SU-DHL-6 (cell line): ENCODE measurements at regions not wholly inside any gene's neighbourhood (a gene's known extent, or its start where the extent isn't known, plus 50 kb on each side); places are given as distances from the start of the nearest gene placed in this dataset.

Experiments
- H2AFZ ChIP-seq: fragments of 200-600 bp; sonication (generic); 2 replicates; pipeline ENCODE4 v1.6.1; 2014; ENCODE audit warnings: low read depth, mild to moderate bottlenecking, moderate library complexity, mixed read lengths, antibody characterized with exemption, low read length; ENCODE audit not compliant: severe bottlenecking
- H3F3A ChIP-seq: fragments of 200-600 bp; shearing (Covaris generic); 2 replicates; pipeline ENCODE4 v1.6.0; 2016; ENCODE audit warnings: antibody characterized with exemption, mild to moderate bottlenecking; ENCODE audit not compliant: insufficient read depth
- H3K27ac ChIP-seq: fragments of 200-600 bp; sonication (generic); 2 replicates; pipeline ENCODE4 v1.5.1; 2016; ENCODE audit warnings: low read depth, mild to moderate bottlenecking, low read length, moderate library complexity, mixed read lengths
- H3K27me3 ChIP-seq: fragments of 200-600 bp; sonication (generic), shearing (Covaris generic); 2 replicates; pipeline ENCODE4 v1.6.0; 2014; ENCODE audit warnings: mild to moderate bottlenecking, low read length
- H3K36me3 ChIP-seq: fragments of 200-600 bp; sonication (generic); 2 replicates; pipeline ENCODE4 v1.6.1; 2014; ENCODE audit warnings: mild to moderate bottlenecking, low read length, mixed read lengths
- H3K4me2 ChIP-seq: fragments of 300-600, 200-600 bp; shearing (Covaris generic), sonication (generic); 2 replicates; pipeline ENCODE4 v1.6.0; 2014; ENCODE audit warnings: low read length, low read depth, mild to moderate bottlenecking; ENCODE audit not compliant: poor library complexity, severe bottlenecking
- H3K4me3 ChIP-seq: fragments of 200-600 bp; sonication (generic); 2 replicates; pipeline ENCODE4 v1.5.1; 2014; ENCODE audit warnings: antibody characterized with exemption, low read length, mild to moderate bottlenecking, mixed read lengths; ENCODE audit not compliant: insufficient read depth, poor library complexity, severe bottlenecking
- H3K79me2 ChIP-seq: fragments of 200-600 bp; sonication (generic); 2 replicates; pipeline ENCODE4 v1.6.1; 2014; ENCODE audit warnings: mild to moderate bottlenecking, low read length, moderate library complexity; ENCODE audit not compliant: insufficient read depth
- H3K9ac ChIP-seq: fragments of 200-600 bp; sonication (generic); 2 replicates; pipeline ENCODE4 v1.7.0; 2014; ENCODE audit warnings: mild to moderate bottlenecking, low read length
- H3K9me2 ChIP-seq: fragments of 200-600 bp; sonication (generic); replicated peaks from 2 replicates; pipeline ENCODE4 v1.6.1; 2014; ENCODE audit warnings: low read length; ENCODE audit not compliant: insufficient read depth
- H3K9me3 ChIP-seq: fragments of 200-600 bp; sonication (generic); 2 replicates; pipeline ENCODE4 v1.6.1; 2014; ENCODE audit warnings: low read length, mixed read lengths; ENCODE audit not compliant: insufficient read depth
- H4K20me1 ChIP-seq: fragments of 200-600 bp; sonication (generic); 2 replicates; pipeline ENCODE4 v1.6.1; 2014; ENCODE audit warnings: low read depth, mild to moderate bottlenecking, antibody characterized with exemption, low read length, moderate library complexity, mixed read lengths
- EZH2phosphoT487 ChIP-seq: fragments of 200-600 bp; sonication (generic), shearing (Covaris generic); conservative IDR thresholded peaks from 2 replicates; pipeline ENCODE4 v1.6.1; 2018; ENCODE audit warnings: mild to moderate bottlenecking, antibody characterized with exemption, low read length, moderate library complexity, mixed read lengths
- TF ChIP-seq, protein P1 (sequence below): fragments of 200-600 bp; sonication (generic); IDR thresholded peaks from one replicate; pipeline ENCODE4 v1.5.1; 2017; ENCODE audit warnings: antibody characterized with exemption, mild to moderate bottlenecking, low read length, moderate library complexity; ENCODE audit not compliant: insufficient read depth, poor library complexity, severe bottlenecking

DNA sequence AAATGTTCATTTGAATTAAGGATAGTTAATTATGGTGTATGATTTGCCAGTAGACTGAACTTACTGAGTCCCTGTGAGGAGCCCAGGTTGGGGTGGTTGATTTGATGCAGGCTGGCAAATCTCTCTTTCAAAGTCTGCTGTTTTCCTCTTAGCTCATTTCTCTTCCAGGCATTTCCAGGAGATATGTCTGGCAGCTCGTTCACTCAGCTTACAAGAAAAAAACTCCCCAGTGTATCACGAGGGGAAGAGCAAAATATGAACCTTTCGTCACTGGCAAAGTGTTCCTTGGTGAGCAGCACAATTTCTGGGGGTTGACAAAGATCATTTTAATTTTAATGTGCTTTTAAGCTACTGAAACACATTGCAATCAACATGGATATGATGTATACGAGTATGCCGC is 244.2 kb downstream of the CBLL2 start:
- no peak overlapping the region for H3K27ac ChIP-seq
- TF ChIP-seq, protein P1, sequence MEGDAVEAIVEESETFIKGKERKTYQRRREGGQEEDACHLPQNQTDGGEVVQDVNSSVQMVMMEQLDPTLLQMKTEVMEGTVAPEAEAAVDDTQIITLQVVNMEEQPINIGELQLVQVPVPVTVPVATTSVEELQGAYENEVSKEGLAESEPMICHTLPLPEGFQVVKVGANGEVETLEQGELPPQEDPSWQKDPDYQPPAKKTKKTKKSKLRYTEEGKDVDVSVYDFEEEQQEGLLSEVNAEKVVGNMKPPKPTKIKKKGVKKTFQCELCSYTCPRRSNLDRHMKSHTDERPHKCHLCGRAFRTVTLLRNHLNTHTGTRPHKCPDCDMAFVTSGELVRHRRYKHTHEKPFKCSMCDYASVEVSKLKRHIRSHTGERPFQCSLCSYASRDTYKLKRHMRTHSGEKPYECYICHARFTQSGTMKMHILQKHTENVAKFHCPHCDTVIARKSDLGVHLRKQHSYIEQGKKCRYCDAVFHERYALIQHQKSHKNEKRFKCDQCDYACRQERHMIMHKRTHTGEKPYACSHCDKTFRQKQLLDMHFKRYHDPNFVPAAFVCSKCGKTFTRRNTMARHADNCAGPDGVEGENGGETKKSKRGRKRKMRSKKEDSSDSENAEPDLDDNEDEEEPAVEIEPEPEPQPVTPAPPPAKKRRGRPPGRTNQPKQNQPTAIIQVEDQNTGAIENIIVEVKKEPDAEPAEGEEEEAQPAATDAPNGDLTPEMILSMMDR = no peak
- TF ChIP-seq EZH2phosphoT487 = no peak
- H2AFZ ChIP-seq = no peak overlapping the region
- no peaks in the 10 kb centered on the region for H3K9me2 ChIP-seq
- H3K9me3 ChIP-seq = no peaks in the 10 kb centered on the region
- no peaks in the 10 kb centered on the region for H4K20me1 ChIP-seq
- no peak overlapping the region for H3K4me3 ChIP-seq
- H3K36me3 ChIP-seq = no peaks in the 10 kb centered on the region
- no peak overlapping the region for H3K4me2 ChIP-seq
- no peaks in the 10 kb centered on the region for H3K79me2 ChIP-seq
- H3K9ac ChIP-seq = no peak overlapping the region
- H3K27me3 ChIP-seq = no peaks in the 10 kb centered on the region
- H3F3A ChIP-seq = no peaks in the 10 kb centered on the region

- Histone ChIP-seq H3K9ac (no peak overlapping the region), H2AFZ (no peak overlapping the region), H4K20me1 (no peaks in the 10 kb centered on the region), H3K4me2 (no peak overlapping the region), H3K27me3 (no peaks in the 10 kb centered on the region), H3K4me3 (no peak overlapping the region), H3K27ac (no peak overlapping the region), H3K9me3 (no peaks in the 10 kb centered on the region), H3K36me3 (no peaks in the 10 kb centered on the region), H3K9me2 (no peaks in the 10 kb centered on the region), H3F3A (no peaks in the 10 kb centered on the region), H3K79me2 (no peaks in the 10 kb centered on the region)
- TF ChIP-seq, protein P1 = no peak
- TF ChIP-seq EZH2phosphoT487 = no peak
Observed at GRCh38 chrX:22520128-22520828, 247.6 kb downstream of the CBLL2 start.

DNA sequence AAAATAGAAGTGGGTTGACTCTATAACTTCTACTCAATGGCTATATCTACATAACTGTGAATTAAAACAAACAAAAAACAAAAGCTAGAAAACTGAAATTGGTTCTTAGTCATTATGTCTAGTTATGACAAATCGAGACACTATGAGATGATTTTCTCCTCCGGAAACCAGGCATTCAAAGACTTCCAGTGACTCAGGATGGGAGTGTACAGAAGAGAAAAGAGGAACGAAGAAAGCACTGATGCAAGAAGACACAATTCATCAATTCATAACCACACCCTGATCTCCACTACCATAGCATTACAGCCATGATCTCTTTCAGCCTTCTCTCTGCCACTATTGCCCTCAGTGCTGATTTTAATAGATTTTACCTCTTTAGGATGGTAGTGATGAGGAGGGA is 253.6 kb downstream of the CBLL2 start:
- Histone ChIP-seq H3F3A (no peaks in the 10 kb centered on the region), H3K9ac (no peak overlapping the region), H3K36me3 (no peaks in the 10 kb centered on the region), H3K4me3 (no peak overlapping the region), H3K9me3 (no peaks in the 10 kb centered on the region), H3K4me2 (no peak overlapping the region), H3K27ac (no peak overlapping the region), H3K27me3 (no peaks in the 10 kb centered on the region), H3K79me2 (no peaks in the 10 kb centered on the region), H2AFZ (no peak overlapping the region), H3K9me2 (no peaks in the 10 kb centered on the region), H4K20me1 (no peaks in the 10 kb centered on the region)
- TF ChIP-seq, protein P1 = no peak
- no peak for TF ChIP-seq EZH2phosphoT487
